GM23338 (cell line): ENCODE measurements at regions not wholly inside any gene's neighbourhood (a gene's known extent, or its start where the extent isn't known, plus 50 kb on each side); places are given as distances from the start of the nearest gene placed in this dataset.

Source experiments
- ATAC-seq: fragments of 200-7000 bp; cut with Tn5 transposase; 3 replicates; pipeline ENCODE4 v1.9.1; 2020
- DNase-seq: peaks from one replicate; pipeline ENCODE4 v3.0.0-alpha.2; 2015; ENCODE audit warnings: low spot score
- H2AFZ ChIP-seq: fragments of 200-600 bp; sonication (generic); 2 replicates; pipeline ENCODE4 v1.8.0; 2016; ENCODE audit warnings: antibody characterized with exemption, mild to moderate bottlenecking, moderate library complexity
- H3F3A ChIP-seq: fragments of 200-600 bp; sonication (generic); replicated peaks from 2 replicates; pipeline ENCODE4 v1.8.0; 2017; ENCODE audit warnings: antibody characterized with exemption, mixed run types, low read depth
- H3K27ac ChIP-seq: fragments of 200-600 bp; sonication (generic); 2 replicates; pipeline ENCODE4 v1.6.1; 2016; ENCODE audit warnings: low read depth
- H3K27me3 ChIP-seq: fragments of 200-600 bp; sonication (generic); 2 replicates; pipeline ENCODE4 v1.8.0; 2016; ENCODE audit warnings: mild to moderate bottlenecking, mixed run types, moderate library complexity; ENCODE audit not compliant: insufficient read depth
- H3K36me3 ChIP-seq: fragments of 200-600 bp; sonication (generic); 2 replicates; pipeline ENCODE4 v1.8.0; 2016; ENCODE audit warnings: mild to moderate bottlenecking; ENCODE audit not compliant: insufficient read depth
- H3K4me1 ChIP-seq: fragments of 200-600 bp; sonication (generic); 2 replicates; pipeline ENCODE4 v1.8.0; 2016; ENCODE audit warnings: mild to moderate bottlenecking, moderate library complexity; ENCODE audit not compliant: insufficient read depth
- H3K4me2 ChIP-seq: fragments of 200-600 bp; sonication (generic); 2 replicates; pipeline ENCODE4 v1.7.1; 2017; ENCODE audit warnings: mixed run types
- H3K4me3 ChIP-seq: fragments of 200-600 bp; sonication (generic); 2 replicates; pipeline ENCODE4 v1.6.1; 2016; ENCODE audit warnings: mixed run types
- H3K79me2 ChIP-seq: fragments of 200-600 bp; sonication (generic); replicated peaks from 2 replicates; pipeline ENCODE4 v1.8.0; 2017; ENCODE audit warnings: mild to moderate bottlenecking; ENCODE audit not compliant: insufficient read depth
- H3K9me2 ChIP-seq: fragments of 200-600 bp; sonication (generic); 2 replicates; pipeline ENCODE4 v1.8.0; 2017; ENCODE audit not compliant: insufficient read depth
- H4K20me1 ChIP-seq: fragments of 200-600 bp; sonication (generic); replicated peaks from 2 replicates; pipeline ENCODE4 v1.8.0; 2017; ENCODE audit warnings: mild to moderate bottlenecking; ENCODE audit not compliant: insufficient read depth
- H3K27ac Mint-ChIP-seq: 2 replicates; pipeline ENCODE4 v1.8.0; 2020; ENCODE audit warnings: inconsistent platforms, mild to moderate bottlenecking, moderate library complexity, mixed read lengths
- H3K27me3 Mint-ChIP-seq: 3 replicates; pipeline ENCODE4 v1.8.0; 2022; ENCODE audit warnings: low read depth, mild to moderate bottlenecking, moderate library complexity, mixed read lengths, inconsistent platforms; ENCODE audit not compliant: insufficient read depth, poor library complexity
- H3K36me3 Mint-ChIP-seq: 3 replicates; pipeline ENCODE4 v1.8.0; 2021; ENCODE audit warnings: low read depth, mild to moderate bottlenecking, inconsistent platforms, moderate library complexity, mixed read lengths
- H3K4me1 Mint-ChIP-seq: 3 replicates; pipeline ENCODE4 v1.8.0; 2020; ENCODE audit warnings: mild to moderate bottlenecking, inconsistent platforms, mixed read lengths
- H3K4me3 Mint-ChIP-seq: 3 replicates; pipeline ENCODE4 v1.8.0; 2021; ENCODE audit warnings: moderate library complexity, mild to moderate bottlenecking, inconsistent platforms, mixed read lengths
- H3K9me3 Mint-ChIP-seq: 3 replicates; pipeline ENCODE4 v1.8.0; 2020; ENCODE audit warnings: moderate library complexity, mild to moderate bottlenecking, inconsistent platforms, mixed read lengths
- CREB1 ChIP-seq: fragments of 250-450 bp; sonication (Bioruptor Pico); IDR thresholded peaks from 2 replicates; pipeline ENCODE4 v1.5.0; 2020; ENCODE audit warnings: low read depth, mild to moderate bottlenecking, moderate library complexity
- CTCF ChIP-seq, 2 experiments: fragments of 200-600 bp in 1 of 2; sonication (generic) in 1 of 2; conservative IDR thresholded peaks; 2 replicates each; pipeline versions ENCODE4 v1.5.1 to v1.6.1; 2016 to 2017; ENCODE audit warnings: antibody characterized with exemption in 2 of 2, low read depth in 2 of 2, mild to moderate bottlenecking in 2 of 2, moderate library complexity in 1 of 2
- ETS1 ChIP-seq: IDR thresholded peaks from 2 replicates; pipeline ENCODE4 v1.6.1; 2016; ENCODE audit warnings: antibody characterized with exemption
- EZH2 ChIP-seq: fragments of 200-600 bp; sonication (generic); IDR thresholded peaks from one replicate; pipeline ENCODE4 v1.8.0; 2017; ENCODE audit warnings: antibody characterized with exemption, mild to moderate bottlenecking, low read depth; ENCODE audit not compliant: unreplicated experiment
- EZH2phosphoT487 ChIP-seq: fragments of 200-600 bp; sonication (generic); IDR thresholded peaks from one replicate; pipeline ENCODE4 v1.8.1; 2018; ENCODE audit warnings: antibody characterized with exemption; ENCODE audit not compliant: unreplicated experiment
- JUNB ChIP-seq: IDR thresholded peaks from one replicate; pipeline ENCODE4 v1.6.1; 2016; ENCODE audit warnings: antibody characterized with exemption; ENCODE audit not compliant: unreplicated experiment
- NANOG ChIP-seq: IDR thresholded peaks from 2 replicates; pipeline ENCODE4 v1.6.1; 2016; ENCODE audit warnings: antibody characterized with exemption, borderline replicate concordance
- POLR2AphosphoS5 ChIP-seq: IDR thresholded peaks from 2 replicates; pipeline ENCODE4 v1.6.1; 2016; ENCODE audit warnings: antibody characterized with exemption, low read depth
- REST ChIP-seq: IDR thresholded peaks from one replicate; pipeline ENCODE4 v1.6.1; 2018; ENCODE audit warnings: antibody characterized with exemption; ENCODE audit not compliant: unreplicated experiment
- STAT1 ChIP-seq: IDR thresholded peaks from one replicate; pipeline ENCODE4 v1.6.1; 2016; ENCODE audit warnings: antibody characterized with exemption; ENCODE audit not compliant: unreplicated experiment
- ZNF114 ChIP-seq: fragments of 250-450 bp; sonication (Bioruptor Pico); IDR thresholded peaks from 2 replicates; pipeline ENCODE4 v1.5.0; 2020; ENCODE audit warnings: mild to moderate bottlenecking, moderate library complexity
- ZNF331 ChIP-seq: fragments of 250-450 bp; sonication (Bioruptor Pico); IDR thresholded peaks from 2 replicates; pipeline ENCODE4 v1.5.0; 2020; ENCODE audit warnings: low read depth, mild to moderate bottlenecking, moderate library complexity

GRCh38 chr6:169009628-169010027, 244.0 kb downstream of the THBS2 start (continued):
- TF ChIP-seq REST (no peak), ETS1 (no peak), EZH2 (no peak), POLR2AphosphoS5 (no peak), EZH2phosphoT487 (no peak), NANOG (no peak), JUNB (no peak), ZNF114 (no peak), CTCF (conservative IDR thresholded peaks at IDR 0.05; ENCODE audit: low read depth in 2 of 2) (no peak), CREB1 (CRISPR knock-in tag) (no peak), STAT1 (no peak), ZNF331 (CRISPR knock-in tag) (no peak)

GRCh38 chr6:169008641-169009257, 244.9 kb downstream of the THBS2 start:
- H3K27ac Mint-ChIP-seq = no peak overlapping the region
- H3K4me1 Mint-ChIP-seq = peaks cover 24% of the 10 kb centered on the region
- no peaks in the 10 kb centered on the region for H3K79me2 ChIP-seq
- no peak for TF ChIP-seq POLR2AphosphoS5
- no peak for TF ChIP-seq JUNB
- no peak for TF ChIP-seq ZNF114
- TF ChIP-seq REST = no peak
- no peak for TF ChIP-seq NANOG
- no peak for TF ChIP-seq ZNF331 (CRISPR knock-in tag)
- TF ChIP-seq EZH2phosphoT487 = no peak
- TF ChIP-seq EZH2 = no peak

More at GRCh38 chr6:169008641-169009257, 244.9 kb downstream of the THBS2 start:
- H3K27me3 Mint-ChIP-seq = peaks cover 6% of the 10 kb centered on the region
- Histone ChIP-seq H3F3A (no peaks in the 10 kb centered on the region), H3K4me3 (no peak overlapping the region), H3K27ac (no peak overlapping the region), H3K36me3 (peaks cover 13% of the 10 kb centered on the region), H3K27me3 (no peaks in the 10 kb centered on the region), H3K4me2 (no peak overlapping the region), H3K9me2 (peaks cover 3% of the 10 kb centered on the region), H2AFZ (no peak overlapping the region), H4K20me1 (no peaks in the 10 kb centered on the region), H3K4me1 (peaks cover 19% of the 10 kb centered on the region; the same call in 1 of the 2 replicates)
- peaks cover 67% of the 10 kb centered on the region for H3K9me3 Mint-ChIP-seq
- DNase-seq (peak; percentile 32), ATAC-seq (no peak)
- no peak overlapping the region for H3K4me3 Mint-ChIP-seq
- H3K36me3 Mint-ChIP-seq = peaks cover 59% of the 10 kb centered on the region
